ENCODE measurements at regions not wholly inside any gene's neighbourhood (a gene's known extent, or its start where the extent isn't known, plus 50 kb on each side); places are given as distances from the start of the nearest gene placed in this dataset.

GRCh38 chr5:32960340-32961058 is 249.4 kb downstream of the NPR3 start:
- H3K4me3 ChIP-seq, result no peak overlapping the region
- peak overlapping the region; percentile 39 for H3K27ac ChIP-seq
- peaks cover 5% of the 10 kb centered on the region for H3K4me1 ChIP-seq
- intact Hi-C loops (cut with DNase I), result no loop called here
- no peaks in the 10 kb centered on the region for H3K9me3 ChIP-seq
- no peaks in the 10 kb centered on the region for H3K27me3 ChIP-seq
- TF ChIP-seq POLR2AphosphoS5 (IDR thresholded peaks at IDR 0.05; ENCODE audit: insufficient read depth in 1 of 2, low read depth in 1 of 2), result peak in 1 of 2 donors; percentile 26
- TF ChIP-seq CTCF (IDR thresholded peaks at IDR 0.05), result no peak
- no peak for TF ChIP-seq POLR2A (IDR thresholded peaks at IDR 0.05)
- no peaks in the 10 kb centered on the region for H3K36me3 ChIP-seq
- DNase-seq (ENCODE audit: extremely low spot score in 2 of 2), result no peak

DNA sequence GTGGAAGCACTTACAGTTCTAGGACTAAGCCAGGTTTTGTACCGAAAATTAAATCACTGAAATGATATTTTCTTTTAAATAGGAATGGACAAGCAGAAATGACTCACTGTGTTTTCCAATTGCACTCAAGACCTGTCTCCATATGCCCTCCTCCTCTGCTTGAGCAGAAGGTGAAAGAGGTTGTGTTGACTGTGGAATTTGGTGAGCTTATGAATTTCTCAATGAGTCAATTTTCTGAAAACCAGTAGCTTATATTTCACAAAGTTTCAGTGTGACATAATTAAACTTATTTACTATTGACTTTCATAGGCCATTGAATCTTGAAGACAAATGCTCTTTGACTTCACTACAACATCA is 249.9 kb downstream of the NPR3 start:
- intact Hi-C loops (cut with DNase I), result no loop called here
- peaks cover 5% of the 10 kb centered on the region for H3K4me1 ChIP-seq
- DNase-seq (ENCODE audit: extremely low spot score in 2 of 2), result no peak
- H3K4me3 ChIP-seq, result no peak overlapping the region
- H3K36me3 ChIP-seq, result no peaks in the 10 kb centered on the region
- H3K27me3 ChIP-seq, result no peaks in the 10 kb centered on the region
- TF ChIP-seq POLR2A (IDR thresholded peaks at IDR 0.05), result no peak
- no peak for TF ChIP-seq CTCF (IDR thresholded peaks at IDR 0.05)
- TF ChIP-seq POLR2AphosphoS5 (IDR thresholded peaks at IDR 0.05; ENCODE audit: insufficient read depth in 1 of 2, low read depth in 1 of 2), result no peak
- no peak overlapping the region for H3K27ac ChIP-seq
- H3K9me3 ChIP-seq, result no peaks in the 10 kb centered on the region

- H3K9me3 ChIP-seq, result no peaks in the 10 kb centered on the region
- intact Hi-C loops (cut with DNase I), result no loop called here
- DNase-seq (ENCODE audit: extremely low spot score in 2 of 2), result no peak
- H3K27ac ChIP-seq, result no peak overlapping the region
- H3K36me3 ChIP-seq, result no peaks in the 10 kb centered on the region
- peaks cover 5% of the 10 kb centered on the region for H3K4me1 ChIP-seq
- TF ChIP-seq POLR2A (IDR thresholded peaks at IDR 0.05), result no peak
- no peak for TF ChIP-seq POLR2AphosphoS5 (IDR thresholded peaks at IDR 0.05; ENCODE audit: insufficient read depth in 1 of 2, low read depth in 1 of 2)
- TF ChIP-seq CTCF (IDR thresholded peaks at IDR 0.05), result no peak
- no peak overlapping the region for H3K4me3 ChIP-seq
- H3K27me3 ChIP-seq, result no peaks in the 10 kb centered on the region
Observed at GRCh38 chr5:32964261-32964660, 253.1 kb downstream of the NPR3 start.

- no peaks in the 10 kb centered on the region for H3K4me1 ChIP-seq
- H3K9me3 ChIP-seq, result no peaks in the 10 kb centered on the region
- H3K36me3 ChIP-seq, result no peaks in the 10 kb centered on the region
- H3K27me3 ChIP-seq, result no peaks in the 10 kb centered on the region
- no peak overlapping the region for H3K4me3 ChIP-seq
- TF ChIP-seq POLR2AphosphoS5 (IDR thresholded peaks at IDR 0.05; ENCODE audit: insufficient read depth in 1 of 2, low read depth in 1 of 2) (no peak), POLR2A (IDR thresholded peaks at IDR 0.05) (no peak), CTCF (IDR thresholded peaks at IDR 0.05) (no peak)
- no peak for DNase-seq (ENCODE audit: extremely low spot score in 2 of 2)
- no peak overlapping the region for H3K27ac ChIP-seq
- intact Hi-C loops (cut with DNase I), result no loop called here
Observed at GRCh38 chr5:32973646-32974045, 262.5 kb downstream of the NPR3 start.

DNA sequence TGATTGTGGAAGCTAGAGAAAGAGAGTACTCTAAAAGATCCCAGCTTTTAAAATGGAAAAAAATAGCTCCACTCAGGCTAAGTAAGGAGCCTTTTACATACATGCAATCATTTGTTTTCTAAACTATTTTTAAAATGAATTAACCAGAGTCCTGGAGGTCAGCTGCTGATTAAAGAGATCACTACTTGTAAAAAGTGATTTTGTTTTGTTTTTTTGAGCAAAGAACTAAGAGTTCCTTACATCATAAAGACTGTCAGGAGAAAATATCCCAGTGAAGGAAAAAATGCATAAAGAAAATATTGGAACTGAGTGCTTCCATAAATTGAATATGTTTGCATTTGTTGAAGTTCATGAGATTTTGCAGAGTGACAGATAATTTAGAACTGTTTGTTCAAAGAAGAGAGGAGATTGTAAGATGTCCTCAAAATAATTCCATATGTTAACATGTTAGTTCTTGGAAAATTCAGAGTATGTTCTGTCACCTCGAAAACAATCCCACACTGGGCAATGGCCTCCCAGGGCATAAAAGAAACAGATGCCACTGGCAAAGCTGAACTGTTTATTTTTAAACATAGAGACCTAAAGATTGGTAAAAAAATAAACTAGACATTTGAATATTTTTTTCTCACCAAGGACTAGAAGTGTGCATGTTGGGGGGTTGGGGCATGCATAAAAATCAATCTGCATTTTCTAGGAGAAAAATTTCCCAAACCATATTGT is 264.7 kb downstream of the NPR3 start:
- H3K4me1 ChIP-seq, result no peaks in the 10 kb centered on the region
- no peak overlapping the region for H3K4me3 ChIP-seq
- intact Hi-C loops (cut with DNase I), result no loop called here
- TF ChIP-seq POLR2AphosphoS5 (IDR thresholded peaks at IDR 0.05; ENCODE audit: insufficient read depth in 1 of 2, low read depth in 1 of 2) (no peak), CTCF (IDR thresholded peaks at IDR 0.05) (no peak), POLR2A (IDR thresholded peaks at IDR 0.05) (no peak)
- H3K27me3 ChIP-seq, result no peaks in the 10 kb centered on the region
- no peak for DNase-seq (ENCODE audit: extremely low spot score in 2 of 2)
- H3K9me3 ChIP-seq, result no peaks in the 10 kb centered on the region
- no peaks in the 10 kb centered on the region for H3K36me3 ChIP-seq
- H3K27ac ChIP-seq, result no peak overlapping the region

Data from vagina (tissue), 2 donors.